HCT116 (cell line): ENCODE measurements at regions not wholly inside any gene's neighbourhood (a gene's known extent, or its start where the extent isn't known, plus 50 kb on each side); places are given as distances from the start of the nearest gene placed in this dataset.

Experiments
- EZH2phosphoT487 ChIP-seq: fragments of 200-600 bp; IDR thresholded peaks from 2 replicates; pipeline ENCODE4 v1.6.1; 2018; ENCODE audit warnings: antibody characterized with exemption, borderline replicate concordance
- POLR2A ChIP-seq: IDR thresholded peaks from 2 replicates; pipeline ENCODE4 v1.7.0; 2011; ENCODE audit warnings: borderline replicate concordance; ENCODE audit not compliant: insufficient read depth, insufficient read length; ENCODE audit errors: extremely low read depth
- SP1 ChIP-seq: IDR thresholded peaks from 2 replicates; pipeline ENCODE4 v1.6.1; 2012; ENCODE audit warnings: low read depth
- SRF ChIP-seq: IDR thresholded peaks from 2 replicates; pipeline ENCODE4 v1.6.1; 2012; ENCODE audit warnings: low read depth
- ZNF274 ChIP-seq: fragments of 200-500 bp; sonication (Bioruptor generic); IDR thresholded peaks from 2 replicates; pipeline ENCODE4 v1.6.1; 2014; ENCODE audit warnings: mild to moderate bottlenecking, low read depth, low read length, inconsistent platforms
- TF ChIP-seq, protein P1 (sequence below), 3 experiments: fragments of 200-600 bp in 1 of 3; sonication (generic) in 1 of 3; IDR thresholded peaks in 2 of 3; conservative IDR thresholded peaks in 1 of 3; 2 replicates each; pipeline ENCODE4 v1.5.1; 2012 to 2017; ENCODE audit warnings: low read depth in 2 of 3, low read length in 2 of 3, antibody characterized with exemption in 1 of 3, borderline replicate concordance in 1 of 3, control low read depth in 1 of 3, mild to moderate bottlenecking in 1 of 3, mixed read lengths in 1 of 3, mixed run types in 1 of 3, moderate library complexity in 1 of 3; ENCODE audit not compliant: insufficient read depth in 1 of 3
- TF ChIP-seq, protein P2 (sequence below): IDR thresholded peaks from 2 replicates; pipeline ENCODE4 v1.6.1; 2012; ENCODE audit warnings: low read depth
- TF ChIP-seq, protein P3 (sequence below): IDR thresholded peaks from 2 replicates; pipeline ENCODE4 v1.6.1; 2012
- TF ChIP-seq, protein P4 (sequence below): IDR thresholded peaks from 2 replicates; pipeline ENCODE4 v1.6.1; 2012

DNA sequence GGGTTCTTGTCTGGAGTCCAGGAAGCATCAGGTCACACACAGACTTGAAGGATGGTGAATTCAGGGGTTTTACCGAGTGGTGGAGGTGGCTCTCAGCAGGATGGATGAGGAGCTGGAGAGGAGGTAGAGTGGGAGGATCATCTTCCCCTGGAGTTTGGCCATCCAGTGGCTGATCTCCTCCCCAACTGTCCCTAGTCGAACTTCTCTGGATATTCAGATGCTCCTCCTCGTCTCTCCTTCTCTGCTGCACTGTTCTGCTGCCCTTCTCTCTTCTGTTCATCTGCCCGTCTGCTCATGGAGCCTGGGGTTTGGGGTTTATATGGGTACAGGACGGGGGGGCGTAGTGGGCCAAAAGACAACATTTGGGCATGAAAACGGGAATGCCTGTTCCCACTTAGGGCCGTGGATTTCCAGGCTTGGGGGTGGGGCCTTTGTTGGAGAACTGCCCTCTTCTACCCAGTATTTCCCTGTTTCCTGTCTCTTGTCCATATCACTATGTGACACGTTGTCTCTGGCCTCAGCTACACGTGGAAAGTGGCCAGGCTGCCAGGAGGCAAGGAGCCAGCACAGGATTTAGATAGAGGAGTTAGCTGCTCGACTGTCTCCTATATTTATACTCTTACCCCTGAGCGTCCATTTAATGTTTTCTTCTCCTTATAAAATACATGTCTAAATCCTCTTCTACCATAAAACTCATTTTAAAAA lies 76.7 kb downstream of the SIPA1L2 start:
- TF ChIP-seq, protein P1, sequence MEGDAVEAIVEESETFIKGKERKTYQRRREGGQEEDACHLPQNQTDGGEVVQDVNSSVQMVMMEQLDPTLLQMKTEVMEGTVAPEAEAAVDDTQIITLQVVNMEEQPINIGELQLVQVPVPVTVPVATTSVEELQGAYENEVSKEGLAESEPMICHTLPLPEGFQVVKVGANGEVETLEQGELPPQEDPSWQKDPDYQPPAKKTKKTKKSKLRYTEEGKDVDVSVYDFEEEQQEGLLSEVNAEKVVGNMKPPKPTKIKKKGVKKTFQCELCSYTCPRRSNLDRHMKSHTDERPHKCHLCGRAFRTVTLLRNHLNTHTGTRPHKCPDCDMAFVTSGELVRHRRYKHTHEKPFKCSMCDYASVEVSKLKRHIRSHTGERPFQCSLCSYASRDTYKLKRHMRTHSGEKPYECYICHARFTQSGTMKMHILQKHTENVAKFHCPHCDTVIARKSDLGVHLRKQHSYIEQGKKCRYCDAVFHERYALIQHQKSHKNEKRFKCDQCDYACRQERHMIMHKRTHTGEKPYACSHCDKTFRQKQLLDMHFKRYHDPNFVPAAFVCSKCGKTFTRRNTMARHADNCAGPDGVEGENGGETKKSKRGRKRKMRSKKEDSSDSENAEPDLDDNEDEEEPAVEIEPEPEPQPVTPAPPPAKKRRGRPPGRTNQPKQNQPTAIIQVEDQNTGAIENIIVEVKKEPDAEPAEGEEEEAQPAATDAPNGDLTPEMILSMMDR (IDR thresholded peaks at IDR 0.05 in 2 of 3, conservative IDR thresholded peaks at IDR 0.05 in 1 of 3; ENCODE audit: borderline replicate concordance in 1 of 3, insufficient read depth in 1 of 3, low read depth in 2 of 3, low read length in 2 of 3) = no peak
- TF ChIP-seq EZH2phosphoT487 (no peak), POLR2A (no peak), ZNF274 (no peak), SRF (no peak), SP1 (no peak)
- TF ChIP-seq, protein P2, sequence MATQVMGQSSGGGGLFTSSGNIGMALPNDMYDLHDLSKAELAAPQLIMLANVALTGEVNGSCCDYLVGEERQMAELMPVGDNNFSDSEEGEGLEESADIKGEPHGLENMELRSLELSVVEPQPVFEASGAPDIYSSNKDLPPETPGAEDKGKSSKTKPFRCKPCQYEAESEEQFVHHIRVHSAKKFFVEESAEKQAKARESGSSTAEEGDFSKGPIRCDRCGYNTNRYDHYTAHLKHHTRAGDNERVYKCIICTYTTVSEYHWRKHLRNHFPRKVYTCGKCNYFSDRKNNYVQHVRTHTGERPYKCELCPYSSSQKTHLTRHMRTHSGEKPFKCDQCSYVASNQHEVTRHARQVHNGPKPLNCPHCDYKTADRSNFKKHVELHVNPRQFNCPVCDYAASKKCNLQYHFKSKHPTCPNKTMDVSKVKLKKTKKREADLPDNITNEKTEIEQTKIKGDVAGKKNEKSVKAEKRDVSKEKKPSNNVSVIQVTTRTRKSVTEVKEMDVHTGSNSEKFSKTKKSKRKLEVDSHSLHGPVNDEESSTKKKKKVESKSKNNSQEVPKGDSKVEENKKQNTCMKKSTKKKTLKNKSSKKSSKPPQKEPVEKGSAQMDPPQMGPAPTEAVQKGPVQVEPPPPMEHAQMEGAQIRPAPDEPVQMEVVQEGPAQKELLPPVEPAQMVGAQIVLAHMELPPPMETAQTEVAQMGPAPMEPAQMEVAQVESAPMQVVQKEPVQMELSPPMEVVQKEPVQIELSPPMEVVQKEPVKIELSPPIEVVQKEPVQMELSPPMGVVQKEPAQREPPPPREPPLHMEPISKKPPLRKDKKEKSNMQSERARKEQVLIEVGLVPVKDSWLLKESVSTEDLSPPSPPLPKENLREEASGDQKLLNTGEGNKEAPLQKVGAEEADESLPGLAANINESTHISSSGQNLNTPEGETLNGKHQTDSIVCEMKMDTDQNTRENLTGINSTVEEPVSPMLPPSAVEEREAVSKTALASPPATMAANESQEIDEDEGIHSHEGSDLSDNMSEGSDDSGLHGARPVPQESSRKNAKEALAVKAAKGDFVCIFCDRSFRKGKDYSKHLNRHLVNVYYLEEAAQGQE = no peak
- TF ChIP-seq, protein P3, sequence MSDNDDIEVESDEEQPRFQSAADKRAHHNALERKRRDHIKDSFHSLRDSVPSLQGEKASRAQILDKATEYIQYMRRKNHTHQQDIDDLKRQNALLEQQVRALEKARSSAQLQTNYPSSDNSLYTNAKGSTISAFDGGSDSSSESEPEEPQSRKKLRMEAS = no peak
- TF ChIP-seq, protein P4, sequence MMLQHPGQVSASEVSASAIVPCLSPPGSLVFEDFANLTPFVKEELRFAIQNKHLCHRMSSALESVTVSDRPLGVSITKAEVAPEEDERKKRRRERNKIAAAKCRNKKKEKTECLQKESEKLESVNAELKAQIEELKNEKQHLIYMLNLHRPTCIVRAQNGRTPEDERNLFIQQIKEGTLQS = no peak
